ENCODE measurements at regions not wholly inside any gene's neighbourhood (a gene's known extent, or its start where the extent isn't known, plus 50 kb on each side); places are given as distances from the start of the nearest gene placed in this dataset.

- DNase-seq (ENCODE audit: low read depth, low spot score) = no peak
Measured at GRCh38 chr2:181170256-181170655, 189.9 kb downstream of the UBE2E3 start.

DNA sequence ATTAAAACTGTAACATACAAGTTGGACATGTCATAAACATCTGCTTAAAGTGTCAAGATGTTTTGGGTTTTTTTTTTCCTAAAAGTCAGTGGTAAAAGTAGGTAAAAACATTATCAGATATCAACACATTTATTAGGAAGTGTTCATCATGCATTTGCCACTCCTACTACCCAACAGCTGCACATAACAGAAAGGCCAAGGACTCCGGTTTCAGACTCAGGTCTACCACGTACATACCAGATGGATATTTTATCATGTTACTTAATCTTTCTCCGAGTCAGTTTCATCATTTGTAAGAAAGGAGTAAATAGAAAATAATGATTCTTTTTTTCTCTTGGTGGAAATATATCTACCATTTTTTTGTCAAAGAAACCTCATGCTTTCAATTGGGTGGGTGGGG is 192.3 kb downstream of the UBE2E3 start:
- no peak overlapping the region for H3K4me3 ChIP-seq (ENCODE audit: low read depth, low read length)
- H3K27me3 ChIP-seq (ENCODE audit: control insufficient read depth, insufficient read depth, low read length) = no peaks in the 10 kb centered on the region
- DNase-seq (ENCODE audit: low read depth, low spot score) = no peak
- CTCF ChIA-PET = no interaction called here
- POLR2A ChIA-PET = no interaction called here
- no peak overlapping the region for H3K27ac ChIP-seq (ENCODE audit: low read depth, low read length)
- TF ChIP-seq, protein P1, sequence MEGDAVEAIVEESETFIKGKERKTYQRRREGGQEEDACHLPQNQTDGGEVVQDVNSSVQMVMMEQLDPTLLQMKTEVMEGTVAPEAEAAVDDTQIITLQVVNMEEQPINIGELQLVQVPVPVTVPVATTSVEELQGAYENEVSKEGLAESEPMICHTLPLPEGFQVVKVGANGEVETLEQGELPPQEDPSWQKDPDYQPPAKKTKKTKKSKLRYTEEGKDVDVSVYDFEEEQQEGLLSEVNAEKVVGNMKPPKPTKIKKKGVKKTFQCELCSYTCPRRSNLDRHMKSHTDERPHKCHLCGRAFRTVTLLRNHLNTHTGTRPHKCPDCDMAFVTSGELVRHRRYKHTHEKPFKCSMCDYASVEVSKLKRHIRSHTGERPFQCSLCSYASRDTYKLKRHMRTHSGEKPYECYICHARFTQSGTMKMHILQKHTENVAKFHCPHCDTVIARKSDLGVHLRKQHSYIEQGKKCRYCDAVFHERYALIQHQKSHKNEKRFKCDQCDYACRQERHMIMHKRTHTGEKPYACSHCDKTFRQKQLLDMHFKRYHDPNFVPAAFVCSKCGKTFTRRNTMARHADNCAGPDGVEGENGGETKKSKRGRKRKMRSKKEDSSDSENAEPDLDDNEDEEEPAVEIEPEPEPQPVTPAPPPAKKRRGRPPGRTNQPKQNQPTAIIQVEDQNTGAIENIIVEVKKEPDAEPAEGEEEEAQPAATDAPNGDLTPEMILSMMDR (IDR thresholded peaks at IDR 0.05; ENCODE audit: low read depth, low read length) = no peak
- H3K9me3 ChIP-seq (ENCODE audit: control insufficient read depth, insufficient read depth, low read length) = no peaks in the 10 kb centered on the region

More at GRCh38 chr2:181170256-181170655, 189.9 kb downstream of the UBE2E3 start:
- ChIA-PET CTCF (interaction anchor here (0.9 kb wide), 1 partner anchor 66 kb away, joined by 3 read pairs; no protein-coding TSS in a partner anchor), POLR2A (no interaction called here)
- Histone ChIP-seq H3K27me3 (ENCODE audit: control insufficient read depth, insufficient read depth, low read length) (no peaks in the 10 kb centered on the region), H3K9me3 (ENCODE audit: control insufficient read depth, insufficient read depth, low read length) (no peaks in the 10 kb centered on the region), H3K4me3 (ENCODE audit: low read depth, low read length) (no peak overlapping the region), H3K27ac (ENCODE audit: low read depth, low read length) (no peak overlapping the region)
- TF ChIP-seq, protein P1 (IDR thresholded peaks at IDR 0.05; ENCODE audit: low read depth, low read length) = no peak

DNA sequence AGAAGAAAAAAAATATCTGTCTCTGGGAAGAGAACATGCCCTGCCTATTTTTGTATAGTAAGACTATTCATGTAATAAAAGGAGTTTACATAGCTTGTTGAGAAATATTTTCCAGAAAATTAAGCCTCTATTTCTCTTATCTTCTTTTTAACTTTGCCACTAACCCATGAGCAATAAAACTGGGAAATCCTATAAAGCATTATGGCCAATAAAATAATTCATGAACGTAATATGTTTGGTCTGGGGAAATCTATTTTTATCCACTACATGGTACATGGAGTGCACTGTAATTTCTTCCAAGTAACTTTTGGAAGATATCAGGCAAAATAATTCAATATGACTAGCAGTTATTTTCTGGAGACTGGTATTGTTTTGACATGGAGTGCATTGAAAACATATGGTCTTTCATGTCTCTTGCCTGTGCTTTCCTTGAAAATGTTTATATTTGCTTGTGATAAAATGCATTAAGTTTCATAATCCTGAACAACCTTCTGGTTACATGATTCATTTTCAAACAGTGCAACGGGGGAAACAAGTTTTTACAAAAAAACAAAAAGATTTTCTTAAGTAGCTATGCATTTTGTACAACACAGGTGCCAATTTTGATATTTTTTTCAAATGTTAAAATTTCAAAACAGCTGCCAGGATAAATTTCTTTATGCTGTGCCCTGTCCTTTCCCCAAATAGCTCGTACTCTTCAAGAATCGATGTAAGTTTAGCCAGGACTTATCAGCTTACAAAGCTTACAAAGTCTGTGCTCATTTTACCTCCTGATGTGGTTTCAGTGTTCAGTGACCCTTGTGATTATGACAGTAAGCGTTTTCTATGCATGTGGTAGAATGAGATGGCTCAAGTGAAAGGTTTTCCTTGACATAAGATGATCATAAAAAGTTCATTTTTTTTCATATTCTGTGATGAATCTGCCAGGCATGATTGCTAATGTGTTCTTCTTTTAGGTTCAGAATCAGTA is 194.5 kb downstream of the UBE2E3 start:
- H3K4me3 ChIP-seq (ENCODE audit: low read depth, low read length) = no peak overlapping the region
- ChIA-PET POLR2A (no interaction called here), CTCF (interaction anchor here (0.6 to 1.8 kb wide), 3 partner anchors 70 to 291 kb away, joined by 3 to 6 read pairs (median 3); no protein-coding TSS in a partner anchor)
- TF ChIP-seq, protein P1 (IDR thresholded peaks at IDR 0.05; ENCODE audit: low read depth, low read length) = no peak
- DNase-seq (ENCODE audit: low read depth, low spot score) = no peak
- H3K27ac ChIP-seq (ENCODE audit: low read depth, low read length) = no peak overlapping the region
- H3K27me3 ChIP-seq (ENCODE audit: control insufficient read depth, insufficient read depth, low read length) = no peaks in the 10 kb centered on the region
- no peaks in the 10 kb centered on the region for H3K9me3 ChIP-seq (ENCODE audit: control insufficient read depth, insufficient read depth, low read length)

DNA sequence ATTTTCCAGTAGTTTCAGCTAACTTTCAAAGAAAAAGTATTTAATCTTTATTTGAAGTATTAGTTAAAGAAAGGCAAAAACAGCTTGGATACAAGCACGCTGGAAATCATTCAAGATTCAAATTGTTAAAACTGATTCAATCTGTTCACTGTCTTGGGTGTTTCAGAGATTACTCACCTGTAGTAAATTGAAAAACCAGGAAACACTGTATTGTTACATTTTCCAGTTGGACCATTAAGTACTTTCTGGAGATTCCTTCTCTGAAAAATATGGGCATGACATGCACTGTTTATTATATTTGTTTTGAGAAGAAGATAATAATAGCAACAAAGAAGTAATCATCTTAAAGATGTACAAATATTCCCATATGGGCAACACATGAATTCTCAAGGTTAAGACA is 196.1 kb downstream of the UBE2E3 start:
- Histone ChIP-seq H3K27me3 (ENCODE audit: control insufficient read depth, insufficient read depth, low read length) (no peaks in the 10 kb centered on the region), H3K9me3 (ENCODE audit: control insufficient read depth, insufficient read depth, low read length) (no peaks in the 10 kb centered on the region), H3K4me3 (ENCODE audit: low read depth, low read length) (no peak overlapping the region), H3K27ac (ENCODE audit: low read depth, low read length) (no peak overlapping the region)
- no peak for DNase-seq (ENCODE audit: low read depth, low spot score)
- ChIA-PET CTCF (no interaction called here), POLR2A (no interaction called here)
- TF ChIP-seq, protein P1 (IDR thresholded peaks at IDR 0.05; ENCODE audit: low read depth, low read length) = no peak

DNA sequence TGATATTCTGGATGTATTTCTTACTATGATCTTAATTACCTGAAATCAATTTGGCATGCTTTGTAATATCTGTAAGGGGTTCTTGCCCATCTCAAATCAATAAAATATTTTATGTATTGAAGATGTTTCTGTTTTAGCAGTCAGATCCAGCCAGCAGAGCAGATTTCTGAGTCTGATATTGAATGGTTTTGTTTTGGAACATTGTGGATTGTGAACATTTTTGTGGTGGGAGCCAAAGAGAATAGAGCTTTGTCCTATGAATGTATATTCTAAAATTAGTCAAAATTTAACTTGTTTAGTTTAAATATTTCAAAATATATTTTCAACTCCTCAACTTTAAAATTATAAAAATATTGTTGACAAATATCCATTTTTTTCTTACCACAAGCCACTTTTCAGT is 197.0 kb downstream of the UBE2E3 start:
- H3K4me3 ChIP-seq (ENCODE audit: low read depth, low read length) = no peak overlapping the region
- H3K9me3 ChIP-seq (ENCODE audit: control insufficient read depth, insufficient read depth, low read length) = no peaks in the 10 kb centered on the region
- POLR2A ChIA-PET = no interaction called here
- H3K27ac ChIP-seq (ENCODE audit: low read depth, low read length) = no peak overlapping the region
- no peaks in the 10 kb centered on the region for H3K27me3 ChIP-seq (ENCODE audit: control insufficient read depth, insufficient read depth, low read length)
- no peak for DNase-seq (ENCODE audit: low read depth, low spot score)
- TF ChIP-seq, protein P1 (IDR thresholded peaks at IDR 0.05; ENCODE audit: low read depth, low read length) = no peak
- CTCF ChIA-PET = interaction anchor here (0.7 kb wide), 1 partner anchor 37 kb away, joined by 3 read pairs; no protein-coding TSS in a partner anchor
